NK-92 (cell line): ENCODE measurements at regions not wholly inside any gene's neighbourhood (a gene's known extent, or its start where the extent isn't known, plus 50 kb on each side); places are given as distances from the start of the nearest gene placed in this dataset.

ENCODE experiments used
- DNase-seq: peaks from one replicate; lab custom pipeline; 2025; ENCODE audit not compliant: unreplicated experiment; lab: John Stamatoyannopoulos, UW

DNA sequence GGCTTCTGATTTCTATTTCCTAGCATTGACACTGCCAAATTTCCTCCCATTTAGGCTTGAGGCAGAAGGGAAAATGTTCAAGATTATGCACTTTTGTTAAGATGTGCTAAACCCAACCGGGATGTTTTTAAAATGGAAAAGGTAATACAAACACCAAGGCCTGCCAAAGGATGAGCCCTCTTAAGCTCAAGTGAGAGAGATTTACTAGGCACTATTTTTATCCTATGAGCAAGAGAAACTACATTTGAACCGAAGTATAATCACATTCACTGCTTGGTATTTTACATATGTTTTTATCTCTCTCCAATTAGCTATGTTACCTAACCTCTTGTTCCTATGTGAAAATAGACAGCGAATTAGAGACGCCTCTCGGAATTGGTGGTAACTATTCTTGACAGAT, 295.8 kb downstream of the GABRB3 start:
- DNase-seq, result no peak

DNA sequence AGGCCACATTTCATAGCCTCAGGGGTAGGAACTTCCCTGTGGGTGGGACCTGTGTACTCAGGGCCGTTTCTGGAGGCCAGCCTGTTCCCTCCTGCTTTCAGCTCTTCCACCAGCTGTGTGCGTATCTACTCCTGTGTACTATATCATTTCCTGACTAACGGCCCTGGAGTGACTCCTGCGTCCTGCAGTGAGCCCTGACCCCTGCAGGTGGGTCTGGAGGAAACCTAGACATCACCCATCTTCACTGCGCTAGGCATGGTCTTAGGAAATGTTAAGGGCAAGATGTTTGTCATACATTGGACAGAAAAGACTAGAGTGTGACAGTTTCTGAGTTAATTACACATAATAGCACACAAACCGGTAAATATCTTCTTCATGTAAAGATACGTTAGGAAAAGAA, 297.3 kb downstream of the GABRB3 start:
- DNase-seq, result no peak

DNA sequence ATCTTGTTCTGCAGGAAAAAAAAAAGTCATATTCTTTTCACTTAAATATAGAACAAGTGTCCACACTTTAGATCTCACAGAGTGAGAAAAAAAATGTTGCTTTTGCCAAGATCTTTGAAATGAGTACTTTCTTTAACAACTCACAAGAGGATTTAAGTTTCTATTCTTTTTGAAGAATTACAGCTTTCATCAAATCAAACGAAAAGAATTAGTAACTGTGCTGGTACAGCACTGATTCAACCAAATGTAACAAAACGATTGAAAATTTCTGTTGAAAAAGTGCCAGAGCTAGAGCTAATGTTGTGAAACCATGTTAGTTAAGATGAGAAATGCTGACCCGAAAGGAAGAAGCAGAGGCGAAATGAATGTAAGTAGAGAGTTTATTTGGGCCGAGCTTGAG, 300.2 kb downstream of the GABRB3 start:
- DNase-seq, result no peak

DNA sequence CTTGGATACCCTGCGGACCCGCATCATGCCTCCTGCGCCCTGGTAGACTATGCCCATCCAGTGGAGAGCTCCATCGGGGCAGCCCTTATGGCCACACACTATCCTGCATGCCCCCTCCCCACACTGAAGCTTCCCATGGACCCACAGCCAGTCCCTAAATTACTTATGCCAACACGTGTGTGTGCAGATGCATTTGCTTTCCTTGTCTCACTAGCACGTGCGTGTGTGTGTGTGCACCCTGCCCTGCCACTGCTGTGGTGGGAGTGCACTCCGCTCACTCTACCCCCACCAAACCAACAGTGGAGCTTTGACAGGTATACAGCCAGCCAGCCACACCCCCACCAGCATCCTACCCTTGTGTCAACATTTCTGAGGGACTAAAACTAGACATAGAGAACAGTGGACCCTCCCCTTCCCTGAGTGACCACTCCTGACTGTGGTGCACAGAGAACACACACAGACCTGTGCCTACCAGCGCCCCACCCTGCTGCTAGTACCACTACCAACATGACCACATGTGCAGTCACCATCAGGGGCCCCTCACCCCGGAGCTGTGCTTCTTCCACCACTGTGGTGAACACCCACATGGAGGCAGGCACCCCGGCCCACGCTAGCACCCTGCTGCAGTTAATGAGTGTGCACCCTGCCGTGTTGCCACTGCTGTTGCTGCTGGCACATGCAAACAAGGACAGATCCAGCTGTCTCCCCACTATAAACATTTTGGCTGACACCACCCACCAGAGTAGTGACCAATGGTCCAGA, 310.8 kb downstream of the GABRB3 start:
- no peak for DNase-seq

DNA sequence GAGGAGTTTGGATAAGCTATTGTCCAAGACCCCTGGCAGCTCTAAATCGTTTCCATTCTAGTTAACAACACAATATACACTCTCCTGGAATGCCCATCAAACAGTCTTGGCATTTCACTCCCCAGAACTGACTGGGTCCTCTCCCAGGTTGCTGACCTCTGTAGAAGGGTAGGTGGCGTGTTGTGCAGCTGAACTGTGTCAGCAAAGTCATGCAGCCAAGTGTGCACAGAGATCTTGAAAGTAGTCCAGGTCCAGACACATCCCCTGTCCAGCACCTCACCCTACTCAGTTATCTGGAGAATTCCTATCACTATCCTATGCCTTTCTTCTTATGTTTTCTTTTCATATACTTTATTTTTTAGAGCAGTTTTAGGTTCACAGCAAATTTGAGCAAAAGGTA, 312.7 kb downstream of the GABRB3 start:
- no peak for DNase-seq

DNA sequence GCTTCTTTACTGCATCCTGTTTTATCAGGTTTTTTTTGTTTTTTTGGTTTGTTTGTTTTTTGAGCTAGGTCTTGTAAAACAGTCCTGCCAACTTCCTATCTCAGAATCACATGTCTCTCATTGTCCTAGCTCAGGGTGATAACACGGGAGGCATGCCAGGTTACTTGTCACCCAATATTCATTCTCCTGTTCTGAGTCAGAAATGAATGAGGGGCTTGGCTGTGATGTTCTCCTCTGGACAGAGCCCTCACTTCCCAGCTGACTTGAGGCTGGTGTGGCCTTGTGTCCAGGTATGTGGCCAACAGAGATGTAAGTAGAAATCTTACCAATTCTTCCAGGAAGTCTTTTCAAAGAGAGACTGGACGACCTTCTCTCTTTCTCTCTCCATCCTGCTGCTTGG, 317.0 kb downstream of the GABRB3 start:
- DNase-seq, result no peak

DNA sequence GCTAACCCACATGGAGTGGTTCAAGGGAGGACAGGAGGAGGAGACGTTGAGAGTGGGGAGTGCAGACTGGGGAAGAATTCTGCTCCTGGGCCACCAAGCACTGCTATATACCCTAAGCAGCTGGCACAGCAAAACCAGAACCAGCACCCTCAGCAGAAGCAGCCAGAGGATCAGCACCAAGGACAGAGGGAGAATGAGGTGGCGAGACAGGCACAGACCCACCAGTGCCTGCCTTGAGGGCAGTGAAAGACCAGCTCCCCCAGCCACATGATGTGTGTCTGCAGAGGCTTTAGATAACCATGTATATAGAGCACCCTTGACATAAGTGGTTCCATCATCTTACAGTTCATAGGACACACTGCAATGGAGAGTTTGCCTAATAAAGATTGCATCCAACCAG, 319.0 kb downstream of the GABRB3 start:
- no peak for DNase-seq

DNA sequence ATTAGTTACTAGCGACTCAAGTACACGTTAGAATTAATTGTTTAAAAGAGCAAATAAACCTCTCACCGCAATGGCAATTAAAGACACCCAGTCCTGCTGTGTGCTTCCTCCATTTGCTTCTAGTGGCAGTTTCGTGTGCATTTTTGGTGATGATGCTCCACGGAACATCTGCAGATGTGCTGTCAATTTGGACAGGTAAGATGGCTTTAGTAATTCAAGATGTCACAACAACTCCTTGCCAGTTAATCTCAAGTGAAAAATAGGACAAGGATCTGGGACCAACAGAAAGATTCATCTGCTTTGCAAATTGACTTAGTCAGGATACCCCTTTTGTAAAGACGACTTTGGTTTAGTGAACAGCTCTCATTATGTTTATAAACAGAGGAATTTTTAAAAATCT, 320.9 kb downstream of the GABRB3 start:
- no peak for DNase-seq

DNA sequence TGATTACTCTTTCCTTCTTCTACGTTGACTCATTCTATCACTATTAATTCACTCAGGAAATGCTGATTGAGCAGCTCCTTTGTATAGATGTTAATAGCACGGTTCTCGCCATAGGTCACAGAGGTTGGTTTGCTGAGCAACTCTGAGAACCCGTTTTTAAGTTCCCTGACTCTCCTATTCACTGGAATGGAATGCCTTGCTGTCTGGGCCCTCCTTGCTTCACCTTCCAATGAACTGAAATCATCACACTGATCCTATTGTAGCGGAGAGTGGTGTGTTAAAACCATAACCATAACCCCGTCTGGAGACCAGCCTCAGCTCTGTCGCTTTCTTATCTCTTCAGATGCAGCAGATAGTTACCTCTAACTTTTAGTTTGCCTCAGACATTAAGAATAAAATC, 323.6 kb downstream of the GABRB3 start:
- no peak for DNase-seq

DNA sequence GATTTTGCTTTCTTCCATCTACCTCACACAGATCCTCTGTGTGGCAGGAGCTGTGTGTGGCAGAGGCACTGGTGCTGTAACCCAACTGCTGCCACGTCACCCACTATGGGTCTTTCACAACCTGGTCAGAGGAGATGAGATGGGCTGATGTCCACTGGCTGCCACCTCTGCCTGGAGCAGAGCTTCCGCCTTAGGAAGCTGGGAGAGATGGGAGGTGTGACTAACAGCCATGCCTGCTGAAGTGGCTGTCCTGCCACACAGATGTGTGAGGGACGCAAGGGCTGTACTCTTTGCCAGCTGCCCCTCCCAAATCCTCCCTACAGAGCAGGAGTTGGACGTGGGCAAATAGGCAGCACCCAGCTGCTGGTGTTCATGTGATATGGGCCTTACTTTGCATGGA, 329.5 kb downstream of the GABRB3 start:
- no peak for DNase-seq

DNA sequence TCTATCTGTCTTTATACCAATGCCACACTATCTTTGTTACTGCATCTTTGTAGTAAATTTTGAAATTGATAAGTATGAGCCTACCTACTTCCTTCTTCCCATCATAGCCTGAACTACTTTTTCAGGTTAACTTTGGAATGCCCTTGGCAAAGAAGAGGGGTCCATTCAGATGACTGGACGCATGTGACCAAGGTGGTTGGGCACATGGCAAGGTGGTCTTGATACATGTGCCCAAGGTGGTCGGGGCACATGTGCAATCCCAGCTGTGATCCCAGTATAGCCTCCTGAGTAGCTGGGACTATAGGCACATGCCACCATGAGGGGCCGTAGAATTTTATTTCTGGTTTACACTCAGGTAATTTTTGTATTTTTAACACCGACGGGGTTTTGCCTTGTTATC, 330.2 kb downstream of the GABRB3 start:
- DNase-seq, result no peak

DNA sequence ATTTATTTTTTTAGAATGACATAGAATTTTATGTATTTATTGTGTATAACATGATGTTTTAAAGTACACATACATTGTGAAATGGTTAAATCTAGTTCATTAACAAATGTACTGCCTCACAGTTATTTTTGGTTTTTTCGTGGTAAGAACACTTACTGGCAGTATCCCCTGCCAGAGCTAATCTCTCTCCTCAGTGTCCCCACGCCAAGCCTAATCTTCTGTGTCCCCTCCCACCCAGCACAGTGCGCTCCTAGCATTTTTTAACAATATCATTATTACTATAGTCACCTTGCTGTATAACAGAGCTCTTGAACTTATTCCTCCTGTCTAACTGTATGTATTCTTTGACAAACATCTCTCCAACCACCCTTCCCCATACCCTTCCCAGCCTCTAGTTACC, 333.2 kb downstream of the GABRB3 start:
- DNase-seq, result no peak

DNA sequence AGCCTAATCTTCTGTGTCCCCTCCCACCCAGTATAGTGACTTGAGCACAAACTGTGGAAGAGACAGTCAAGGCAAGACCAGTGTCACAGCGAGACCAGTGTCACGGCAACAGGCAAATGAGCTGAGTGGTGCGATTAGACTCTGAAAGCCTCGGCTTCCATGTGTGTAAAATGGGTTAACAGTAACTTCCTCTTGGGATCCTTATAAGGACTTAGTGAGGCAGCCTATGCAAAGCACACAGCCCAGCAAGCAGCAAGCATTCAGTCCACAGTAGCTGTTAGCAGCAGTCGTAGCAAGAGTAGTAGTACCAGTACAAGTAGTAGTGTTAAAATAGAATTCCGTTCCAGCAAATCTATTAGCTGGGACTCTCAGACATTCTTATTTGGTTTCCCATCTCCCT, 334.1 kb downstream of the GABRB3 start:
- no peak for DNase-seq

DNA sequence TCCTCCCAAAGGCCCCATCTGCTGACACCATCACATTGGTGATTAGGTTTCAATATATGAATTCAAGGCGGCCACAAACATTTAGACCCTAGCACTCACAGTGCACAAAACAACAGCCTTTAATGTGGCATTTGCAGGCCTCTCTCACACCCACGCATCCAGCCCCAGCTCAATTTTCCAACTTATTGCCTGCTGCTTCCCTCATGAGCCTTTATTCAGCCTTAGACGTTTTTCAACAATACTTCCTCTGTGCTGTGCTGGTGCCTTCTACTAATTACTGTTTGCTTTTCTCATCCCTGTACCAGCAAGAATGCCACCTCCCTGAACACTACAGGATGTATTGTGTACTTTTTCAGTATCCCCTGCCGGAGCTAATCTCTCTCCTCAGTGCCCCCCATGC, 334.6 kb downstream of the GABRB3 start:
- DNase-seq, result no peak

DNA sequence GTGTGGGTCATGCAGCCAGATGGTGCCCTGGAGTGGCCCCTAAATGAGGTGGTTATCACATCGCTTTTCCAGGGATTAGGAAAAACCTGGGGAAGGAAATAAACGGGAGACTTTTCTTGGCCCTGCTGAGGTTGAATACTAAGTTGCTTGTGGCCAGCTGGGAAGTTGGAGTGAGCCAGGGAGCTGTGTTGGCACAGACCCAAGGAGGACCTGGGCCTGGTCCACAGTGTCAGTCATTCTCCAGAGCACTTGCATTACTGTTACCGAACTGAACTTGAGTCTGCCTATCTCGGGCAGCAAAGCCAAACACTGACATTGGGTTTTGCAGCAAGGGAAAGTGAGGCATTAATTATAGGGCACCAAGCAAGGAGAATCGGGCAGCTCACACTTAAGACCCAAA, 339.0 kb downstream of the GABRB3 start:
- DNase-seq, result no peak

DNA sequence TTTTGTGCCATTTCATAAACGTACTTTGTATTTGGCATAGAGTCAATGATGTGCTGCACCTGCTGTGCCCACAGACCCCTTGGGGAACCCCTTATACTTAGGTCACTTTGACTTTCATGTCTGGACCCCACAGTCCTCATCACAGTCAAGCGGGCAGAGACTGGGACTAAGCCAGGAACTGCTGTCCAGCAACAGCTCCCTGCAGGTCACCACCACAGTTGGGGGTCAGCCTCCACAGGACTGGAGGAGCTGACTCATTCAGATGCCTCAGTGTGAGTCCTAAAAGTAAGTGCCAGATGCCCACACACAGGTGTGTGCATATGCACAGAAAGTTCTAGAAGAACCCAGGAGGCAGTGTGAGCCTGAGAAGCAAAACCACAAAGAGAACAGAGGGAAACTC, 339.8 kb downstream of the GABRB3 start:
- DNase-seq, result no peak

DNA sequence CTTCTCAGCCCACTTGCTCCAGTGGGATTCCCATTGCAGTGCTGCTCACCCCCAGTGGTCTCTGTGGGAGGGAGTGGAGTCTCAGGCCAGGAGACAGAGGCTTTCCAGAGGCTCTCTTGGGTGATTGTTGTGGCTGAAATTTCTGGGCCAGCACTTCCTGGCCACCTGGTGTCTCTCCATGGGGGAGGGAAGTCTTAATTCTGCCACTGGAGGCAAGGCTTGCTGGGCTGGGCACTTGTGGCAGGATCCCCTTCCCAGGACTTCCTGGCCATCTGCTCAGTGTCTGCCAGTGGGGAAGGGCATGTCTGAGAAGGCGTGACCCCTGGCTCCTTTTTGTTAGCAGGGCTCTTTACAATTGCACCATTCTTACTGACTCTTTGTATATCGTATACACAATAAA, 351.8 kb downstream of the GABRB3 start:
- DNase-seq, result no peak

DNA sequence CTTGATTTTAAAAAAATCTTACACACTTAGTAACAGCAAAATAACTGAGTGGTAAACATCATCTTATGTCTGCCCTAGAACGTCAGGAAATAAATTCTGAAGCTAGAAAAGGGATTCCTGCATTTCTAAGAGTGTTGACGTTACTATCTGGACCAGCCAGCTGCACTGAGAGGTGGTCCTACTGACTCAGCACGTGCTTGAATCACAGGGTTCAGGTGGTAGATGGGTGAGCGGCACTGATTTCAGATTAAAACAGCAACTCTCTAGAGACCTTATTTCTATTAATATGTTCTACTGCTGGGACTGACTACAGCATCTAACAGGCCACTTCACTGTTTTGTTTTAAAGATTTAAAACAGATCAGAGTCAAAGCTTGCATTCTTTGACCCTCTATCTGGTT, 377.2 kb downstream of the GABRB3 start:
- DNase-seq, result no peak

DNA sequence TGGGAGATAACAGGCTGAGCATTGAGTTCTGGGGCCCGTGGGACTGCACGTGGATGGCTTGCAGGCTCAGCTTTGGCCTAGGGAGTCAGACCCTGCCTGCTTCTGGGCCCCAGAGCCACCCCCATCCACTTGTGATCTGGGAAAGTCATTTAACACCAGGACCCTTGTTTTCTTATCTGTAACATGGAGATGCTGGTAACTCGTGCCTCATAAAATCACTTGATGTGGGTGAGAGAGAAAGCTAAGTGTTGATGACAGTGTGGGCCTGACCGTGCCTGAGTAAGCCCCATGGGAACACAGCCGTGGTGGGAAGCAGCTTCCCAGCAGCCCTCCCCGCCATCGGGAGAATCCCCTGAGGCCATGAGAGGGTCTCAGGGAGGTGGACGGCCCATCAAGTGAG, 378.1 kb downstream of the GABRB3 start:
- no peak for DNase-seq

DNA sequence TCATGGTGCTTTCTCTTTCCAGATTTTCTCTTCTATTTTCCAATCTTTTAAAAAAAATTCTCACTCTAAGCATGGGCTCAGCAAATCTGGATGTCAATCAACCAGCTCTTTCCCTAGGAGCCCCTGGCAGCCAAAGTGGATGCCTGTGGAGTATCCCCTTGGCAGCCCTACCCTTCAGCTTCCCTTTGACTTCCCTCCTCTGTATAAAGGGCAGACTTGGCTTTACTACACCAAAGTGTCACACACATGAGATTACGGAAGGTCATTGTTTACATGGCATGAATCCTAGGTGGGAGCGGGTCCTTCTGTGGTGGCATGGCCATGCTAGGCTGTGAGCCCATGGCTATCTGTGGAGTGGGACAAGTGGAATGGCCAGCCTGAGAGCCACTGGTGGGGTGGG, 379.9 kb downstream of the GABRB3 start:
- no peak for DNase-seq

DNA sequence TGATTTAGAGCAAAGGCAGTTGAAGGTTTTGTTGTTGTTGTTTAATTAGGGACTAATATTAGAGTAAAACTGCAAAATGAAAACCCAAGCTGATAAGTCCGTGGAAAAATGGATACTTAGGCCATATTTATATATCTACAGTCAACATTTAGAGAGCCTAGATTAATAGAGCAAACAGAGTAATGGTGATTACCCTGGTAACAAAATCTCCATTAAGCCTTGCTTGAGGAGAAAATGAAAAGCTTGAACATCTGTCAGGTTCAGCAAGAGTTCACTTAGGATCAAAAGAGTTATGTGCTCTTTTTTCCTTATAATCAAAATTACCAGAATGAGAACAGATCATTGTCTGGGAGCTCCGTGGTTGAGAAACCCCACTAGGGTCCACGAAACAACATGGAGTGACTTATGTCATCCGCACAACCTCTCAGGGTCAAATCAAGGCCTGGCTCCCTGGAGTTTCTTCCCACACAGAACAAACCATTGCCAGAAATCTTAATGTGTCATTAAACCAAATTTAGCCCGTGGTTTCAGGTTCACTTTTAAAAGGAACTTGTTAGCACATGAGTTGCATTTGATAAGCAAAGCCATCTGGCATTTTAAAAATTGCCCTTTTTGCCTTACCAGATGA, 381.2 kb downstream of the GABRB3 start:
- no peak for DNase-seq

DNA sequence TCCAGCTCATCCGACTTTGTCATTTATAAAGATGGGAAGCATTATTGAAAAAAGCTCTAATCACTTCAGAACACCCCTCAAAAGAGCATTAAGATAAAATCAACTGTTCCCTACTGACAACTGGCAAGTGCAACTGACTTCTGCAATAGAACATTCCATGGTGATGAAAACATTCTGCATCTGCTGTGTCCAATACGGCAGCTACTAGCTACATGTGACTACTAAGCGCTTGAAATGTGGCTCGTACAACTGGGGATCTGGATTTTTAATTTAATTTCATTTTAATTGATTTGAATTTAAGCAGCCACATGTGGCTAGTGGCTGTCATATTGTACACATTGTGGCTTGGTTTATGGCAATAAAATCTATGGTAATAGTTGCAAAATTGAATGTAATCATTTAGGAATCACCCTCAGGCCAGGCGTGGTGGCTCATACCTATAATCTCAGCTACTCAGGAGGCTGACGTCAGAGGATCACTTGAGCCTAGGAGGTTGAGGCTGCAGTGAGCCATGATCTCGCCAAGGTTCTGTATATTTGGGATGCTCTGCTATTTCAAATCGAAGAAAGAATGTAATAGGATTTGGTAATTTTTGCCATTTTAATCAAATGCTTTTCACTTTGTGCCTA, 390.3 kb downstream of the GABRB3 start:
- DNase-seq, result no peak

DNA sequence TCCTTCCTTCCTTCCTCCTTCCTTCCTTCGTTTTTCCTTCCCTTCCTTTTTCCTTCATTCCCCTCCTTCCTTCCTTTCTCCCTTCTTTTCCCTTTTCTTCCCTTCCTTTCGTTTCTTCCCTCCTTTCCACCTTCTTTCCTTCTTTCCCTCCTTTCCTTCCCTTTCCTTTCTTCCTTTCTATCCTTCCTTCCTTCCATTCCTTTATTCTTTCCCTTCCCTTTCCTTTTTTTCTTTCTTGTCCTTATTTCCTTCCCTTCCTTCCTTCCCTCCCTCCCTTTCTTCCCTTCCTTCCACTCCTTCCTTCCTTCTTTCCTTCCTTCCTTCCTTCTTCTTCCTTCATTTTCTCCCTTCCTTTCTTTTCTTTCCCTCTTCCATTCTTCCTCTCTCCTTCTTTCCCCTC, 394.6 kb downstream of the GABRB3 start:
- no peak for DNase-seq
